Stomach (tissue), 4 donors: ENCODE measurements at regions not wholly inside any gene's neighbourhood (a gene's known extent, or its start where the extent isn't known, plus 50 kb on each side); places are given as distances from the start of the nearest gene placed in this dataset.

Experiments used
- EP300 ChIP-seq: sonication (generic); formaldehyde crosslinking; IDR thresholded peaks from one replicate; pipeline ENCODE4 v1.6.1; 2017; ENCODE audit warnings: antibody characterized with exemption
- POLR2A ChIP-seq, 4 donors: fragments of 450-650 bp; IDR thresholded peaks; one replicate each; pipeline ENCODE4 v1.6.1; 2016; ENCODE audit warnings: antibody characterized with exemption in 4 of 4, control low read depth in 2 of 4, mild to moderate bottlenecking in 1 of 4, moderate library complexity in 1 of 4
- POLR2AphosphoS5 ChIP-seq, 3 donors: sonication (generic); formaldehyde crosslinking; IDR thresholded peaks; one replicate each; pipeline ENCODE4 v1.6.1; 2016; ENCODE audit warnings: antibody characterized with exemption in 3 of 3
- TF ChIP-seq, protein P1 (sequence below), 7 experiments: fragments of 450-650 bp in 4 of 7; fragments of 200-600 bp in 3 of 7; sonication (generic) in 3 of 7; IDR thresholded peaks; one replicate each; pipeline ENCODE4 v1.5.1; 2016 to 2019; ENCODE audit warnings: antibody characterized with exemption in 7 of 7, control low read depth in 2 of 7, mild to moderate bottlenecking in 1 of 7

DNA sequence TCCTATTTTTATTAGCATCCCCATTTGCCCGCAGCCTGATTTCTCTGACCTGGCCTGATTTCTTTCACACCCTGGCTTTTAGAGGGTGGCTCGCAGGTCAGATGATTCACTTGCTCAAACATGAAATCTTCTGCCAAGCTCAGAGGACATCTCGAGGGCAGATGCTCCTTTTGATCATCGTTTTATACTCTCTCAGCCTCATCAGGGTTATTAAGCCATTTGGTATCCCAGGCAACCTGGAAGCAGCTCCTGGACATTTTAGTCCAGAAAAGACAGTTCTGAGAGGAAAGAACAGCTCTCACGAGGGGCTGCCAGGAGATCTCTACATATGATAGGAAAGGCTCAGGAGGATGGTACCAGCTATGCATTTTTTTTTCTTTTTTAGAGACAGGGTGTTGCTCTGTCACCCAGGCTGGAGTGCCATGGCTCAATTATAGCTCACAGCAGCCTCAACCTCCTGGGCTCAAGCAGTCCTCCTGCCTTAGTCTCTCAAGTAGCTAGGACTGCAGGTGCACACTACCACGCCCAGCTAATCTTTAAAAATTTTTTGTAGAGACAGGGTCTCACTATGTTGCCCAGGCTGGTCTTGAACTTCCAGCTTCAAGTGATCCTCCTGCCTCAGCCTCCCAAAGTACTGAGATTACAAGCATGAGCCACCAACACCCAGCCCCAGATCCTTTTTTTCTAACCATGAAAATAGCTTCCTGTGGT is 165.4 kb downstream of the KATNAL1 start:
- TF ChIP-seq POLR2AphosphoS5 (IDR thresholded peaks at IDR 0.05) (no peak), POLR2A (IDR thresholded peaks at IDR 0.05) (no peak), EP300 (no peak)
- TF ChIP-seq, protein P1, sequence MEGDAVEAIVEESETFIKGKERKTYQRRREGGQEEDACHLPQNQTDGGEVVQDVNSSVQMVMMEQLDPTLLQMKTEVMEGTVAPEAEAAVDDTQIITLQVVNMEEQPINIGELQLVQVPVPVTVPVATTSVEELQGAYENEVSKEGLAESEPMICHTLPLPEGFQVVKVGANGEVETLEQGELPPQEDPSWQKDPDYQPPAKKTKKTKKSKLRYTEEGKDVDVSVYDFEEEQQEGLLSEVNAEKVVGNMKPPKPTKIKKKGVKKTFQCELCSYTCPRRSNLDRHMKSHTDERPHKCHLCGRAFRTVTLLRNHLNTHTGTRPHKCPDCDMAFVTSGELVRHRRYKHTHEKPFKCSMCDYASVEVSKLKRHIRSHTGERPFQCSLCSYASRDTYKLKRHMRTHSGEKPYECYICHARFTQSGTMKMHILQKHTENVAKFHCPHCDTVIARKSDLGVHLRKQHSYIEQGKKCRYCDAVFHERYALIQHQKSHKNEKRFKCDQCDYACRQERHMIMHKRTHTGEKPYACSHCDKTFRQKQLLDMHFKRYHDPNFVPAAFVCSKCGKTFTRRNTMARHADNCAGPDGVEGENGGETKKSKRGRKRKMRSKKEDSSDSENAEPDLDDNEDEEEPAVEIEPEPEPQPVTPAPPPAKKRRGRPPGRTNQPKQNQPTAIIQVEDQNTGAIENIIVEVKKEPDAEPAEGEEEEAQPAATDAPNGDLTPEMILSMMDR (IDR thresholded peaks at IDR 0.05): no peak
